H9 (cell line): ENCODE measurements at regions not wholly inside any gene's neighbourhood (a gene's known extent, or its start where the extent isn't known, plus 50 kb on each side); places are given as distances from the start of the nearest gene placed in this dataset.

Experiments
- DNase-seq: peaks from one replicate; pipeline ENCODE4 v3.0.0-alpha.2; 2017
- H2AFZ ChIP-seq: one replicate; pipeline ENCODE4 v1.6.1; 2013; ENCODE audit warnings: mild to moderate bottlenecking, low read length, control low read depth, moderate library complexity
- H2AK5ac ChIP-seq: 2 replicates; pipeline ENCODE4 v1.6.1; 2013; ENCODE audit warnings: low read length, control low read depth, mixed read lengths; ENCODE audit not compliant: insufficient read length
- H2BK120ac ChIP-seq: one replicate; pipeline ENCODE4 v1.6.1; 2013; ENCODE audit warnings: low read depth, mild to moderate bottlenecking, low read length, control low read depth, inconsistent platforms; ENCODE audit not compliant: poor library complexity, severe bottlenecking
- H2BK12ac ChIP-seq: 2 replicates; pipeline ENCODE4 v1.6.1; 2013; ENCODE audit warnings: low read length, control low read depth, mixed read lengths, low read depth; ENCODE audit not compliant: insufficient read length
- H2BK15ac ChIP-seq: 2 replicates; pipeline ENCODE4 v1.6.1; 2013; ENCODE audit warnings: low read depth, low read length, control low read depth
- H2BK20ac ChIP-seq: one replicate; pipeline ENCODE4 v1.6.1; 2013; ENCODE audit warnings: low read depth, mild to moderate bottlenecking, low read length, control low read depth, inconsistent platforms; ENCODE audit not compliant: poor library complexity, severe bottlenecking
- H2BK5ac ChIP-seq: 2 replicates; pipeline ENCODE4 v1.6.1; 2013; ENCODE audit warnings: low read length, control low read depth, mixed read lengths; ENCODE audit not compliant: insufficient read length
- H3K14ac ChIP-seq: 2 replicates; pipeline ENCODE4 v1.6.1; 2013; ENCODE audit warnings: low read length, control low read depth; ENCODE audit not compliant: insufficient read depth
- H3K18ac ChIP-seq: 2 replicates; pipeline ENCODE4 v1.6.1; 2013; ENCODE audit warnings: low read depth, mild to moderate bottlenecking, mixed read lengths, low read length, control low read depth; ENCODE audit not compliant: insufficient read length
- H3K23ac ChIP-seq: 2 replicates; pipeline ENCODE4 v1.6.1; 2013; ENCODE audit warnings: low read length, control low read depth, mixed read lengths, low read depth; ENCODE audit not compliant: insufficient read length
- H3K23me2 ChIP-seq: 2 replicates; pipeline ENCODE4 v1.6.1; 2013; ENCODE audit warnings: low read depth, mild to moderate bottlenecking, mixed read lengths, low read length, control low read depth; ENCODE audit not compliant: insufficient read length, poor library complexity, severe bottlenecking
- H3K27ac ChIP-seq: 2 replicates; pipeline ENCODE4 v1.5.1; 2013; ENCODE audit warnings: low read length, control low read depth, mixed read lengths, low read depth; ENCODE audit not compliant: insufficient read length
- H3K27me3 ChIP-seq: 2 replicates; pipeline ENCODE4 v1.6.1; 2013; ENCODE audit warnings: low read length, control low read depth, inconsistent platforms; ENCODE audit not compliant: insufficient read depth
- H3K4ac ChIP-seq: 2 replicates; pipeline ENCODE4 v1.6.1; 2013; ENCODE audit warnings: low read depth, mild to moderate bottlenecking, control low read depth, inconsistent platforms, low read length, moderate library complexity
- H3K4me1 ChIP-seq: 2 replicates; pipeline ENCODE4 v1.6.1; 2013; ENCODE audit warnings: low read length, control low read depth, inconsistent platforms; ENCODE audit not compliant: insufficient read depth
- H3K4me2 ChIP-seq: 2 replicates; pipeline ENCODE4 v1.6.1; 2013; ENCODE audit warnings: low read length, control low read depth, mixed read lengths; ENCODE audit not compliant: insufficient read length, insufficient read depth
- H3K56ac ChIP-seq: 2 replicates; pipeline ENCODE4 v1.6.1; 2013; ENCODE audit warnings: low read depth, mild to moderate bottlenecking, mixed read lengths, low read length, control low read depth; ENCODE audit not compliant: insufficient read length
- H3K79me1 ChIP-seq: 2 replicates; pipeline ENCODE4 v1.6.1; 2013; ENCODE audit warnings: low read depth, mild to moderate bottlenecking, moderate library complexity, low read length, control low read depth, inconsistent platforms; ENCODE audit not compliant: insufficient read depth, poor library complexity, severe bottlenecking
- H3K79me2 ChIP-seq: 2 replicates; pipeline ENCODE4 v1.6.1; 2013; ENCODE audit warnings: low read length, control low read depth, inconsistent platforms; ENCODE audit not compliant: insufficient read depth
- H3K9ac ChIP-seq: 2 replicates; pipeline ENCODE4 v1.6.1; 2013; ENCODE audit warnings: low read length, control low read depth, mixed read lengths; ENCODE audit not compliant: insufficient read length; ENCODE audit errors: extremely low read depth
- H3K9me3 ChIP-seq: one replicate; pipeline ENCODE4 v1.6.1; 2013; ENCODE audit warnings: low read depth, low read length, inconsistent platforms; ENCODE audit not compliant: control insufficient read depth
- H3T11ph ChIP-seq: one replicate; pipeline ENCODE4 v1.6.1; 2013; ENCODE audit warnings: mild to moderate bottlenecking, low read length, control low read depth, inconsistent platforms
- H4K20me1 ChIP-seq: one replicate; pipeline ENCODE4 v1.6.1; 2013; ENCODE audit not compliant: control insufficient read depth, insufficient read length, insufficient read depth
- H4K5ac ChIP-seq: 2 replicates; pipeline ENCODE4 v1.6.1; 2013; ENCODE audit warnings: low read depth, mild to moderate bottlenecking, mixed read lengths, low read length, control low read depth; ENCODE audit not compliant: insufficient read length
- H4K8ac ChIP-seq: replicated peaks from 2 replicates; pipeline ENCODE4 v1.6.1; 2013; ENCODE audit warnings: low read length, control low read depth, mixed read lengths, low read depth; ENCODE audit not compliant: insufficient read length
- H4K91ac ChIP-seq: 2 replicates; pipeline ENCODE4 v1.6.1; 2013; ENCODE audit warnings: low read depth, mild to moderate bottlenecking, moderate library complexity, mixed read lengths, low read length, control low read depth; ENCODE audit not compliant: insufficient read length
- H3K27ac Mint-ChIP-seq, 3 experiments: 2 replicates in 2 of 3; 3 replicates in 1 of 3; pipeline ENCODE4 v1.8.0; 2020 to 2021; ENCODE audit warnings: mixed read lengths in 3 of 3, mild to moderate bottlenecking in 1 of 3, moderate library complexity in 1 of 3
- H3K27me3 Mint-ChIP-seq: 2 replicates; pipeline ENCODE4 v1.8.0; 2021; ENCODE audit warnings: low read depth, mild to moderate bottlenecking, moderate library complexity, mixed read lengths
- H3K36me3 Mint-ChIP-seq, 3 experiments: 2 replicates in 2 of 3; 3 replicates in 1 of 3; pipeline ENCODE4 v1.8.0; 2020 to 2021; ENCODE audit warnings: low read depth in 3 of 3, mixed read lengths in 3 of 3; ENCODE audit not compliant: insufficient read depth in 1 of 3
- H3K4me1 Mint-ChIP-seq, 2 experiments: 2 replicates each; pipeline ENCODE4 v1.8.0; 2020; ENCODE audit warnings: mixed read lengths in 2 of 2
- H3K4me3 Mint-ChIP-seq, 2 experiments: 2 replicates in 1 of 2; 3 replicates in 1 of 2; pipeline ENCODE4 v1.8.0; 2020 to 2021; ENCODE audit warnings: mild to moderate bottlenecking in 2 of 2, mixed read lengths in 2 of 2, moderate library complexity in 1 of 2
- H3K9me3 Mint-ChIP-seq, 2 experiments: 2 replicates in 1 of 2; 3 replicates in 1 of 2; pipeline ENCODE4 v1.8.0; 2020; ENCODE audit warnings: mild to moderate bottlenecking in 2 of 2, mixed read lengths in 2 of 2, moderate library complexity in 1 of 2
- CTCF ChIP-seq: fragments of 200-600 bp; sonication (generic); conservative IDR thresholded peaks from 3 replicates; pipeline ENCODE4 v1.8.0; 2021; ENCODE audit warnings: antibody characterized with exemption, mild to moderate bottlenecking
- WGBS: extraction: QIAGEN DNeasy Blood & Tissue Kit; methylation state at CpG from one replicate; pipeline ENCODE4 v1.1.7; 2013; ENCODE audit warnings: missing lambda C conversion rate, low lambda C conversion rate, mixed read lengths; ENCODE audit not compliant: insufficient read length; ENCODE audit errors: extremely low coverage; 5-methylcytosine and 5-hydroxymethylcytosine counted together

- peaks cover 0 to 3% (median 0%) of the 10 kb centered on the region in 3 experiments; a peak in 2 of 7 replicates for H3K36me3 Mint-ChIP-seq
Measured at GRCh38 chr13:105940882-105941281, 594.6 kb downstream of the EFNB2 start.

More at GRCh38 chr13:105940882-105941281, 594.6 kb downstream of the EFNB2 start:
- Histone ChIP-seq H4K5ac (no peak overlapping the region), H3K23me2 (no peaks in the 10 kb centered on the region), H3K4ac (no peak overlapping the region), H3K4me2 (no peak overlapping the region), H3K23ac (no peak overlapping the region), H3K18ac (no peak overlapping the region), H3K27ac (no peak overlapping the region), H2AFZ (no peak overlapping the region), H3K79me2 (no peaks in the 10 kb centered on the region), H3K9ac (no peak overlapping the region), H3K9me3 (no peaks in the 10 kb centered on the region), H3K27me3 (no peaks in the 10 kb centered on the region), H3T11ph (no peak overlapping the region), H2BK15ac (no peak overlapping the region), H3K56ac (no peak overlapping the region), H2BK5ac (no peak overlapping the region), H3K14ac (no peak overlapping the region), H4K8ac (no peak overlapping the region), H3K79me1 (no peaks in the 10 kb centered on the region), H2BK120ac (no peak overlapping the region), H3K4me1 (peaks cover 2% of the 10 kb centered on the region; the same call in 1 of the 2 replicates), H2AK5ac (no peak overlapping the region), H4K20me1 (no peaks in the 10 kb centered on the region), H4K91ac (no peak overlapping the region), H2BK20ac (no peak overlapping the region), H2BK12ac (no peak overlapping the region)
- Mint-ChIP-seq H3K4me3 (no peak overlapping the region), H3K27me3 (no peaks in the 10 kb centered on the region; the same call in 1 of the 2 replicates), H3K4me1 (peaks cover 7 to 8% of the 10 kb centered on the region in 2 experiments), H3K9me3 (peaks cover 0 to 6% of the 10 kb centered on the region in 2 experiments; a peak in 3 of 5 replicates), H3K27ac (no peak overlapping the region)
- TF ChIP-seq CTCF: no peak
- WGBS: no CpG with 5 or more reads among the region's 1 CpG
- DNase-seq: no peak
